Stomach (tissue), 8 donors: ENCODE measurements at regions not wholly inside any gene's neighbourhood (a gene's known extent, or its start where the extent isn't known, plus 50 kb on each side); places are given as distances from the start of the nearest gene placed in this dataset.
A peak's percentile ranks its signal among the peaks of the same experiment; 100 is the strongest.

ENCODE experiments used
- DNase-seq, 2 donors: peaks; one replicate each; pipeline versions ENCODE4 v3.0.0 to v3.0.0-alpha.2; 2013 to 2019
- H3K27ac ChIP-seq, 5 donors: fragments of 200-600 bp in 4 of 5; sonication (generic) in 4 of 5; one replicate each; pipeline ENCODE4 v1.5.1; 2013 to 2019; ENCODE audit warnings: mild to moderate bottlenecking in 1 of 5, moderate library complexity in 1 of 5
- H3K27me3 ChIP-seq, 3 donors: fragments of 200-600 bp; sonication (generic); one replicate each; pipeline ENCODE4 v1.5.1; 2017 to 2019; ENCODE audit warnings: mixed run types in 1 of 3
- H3K36me3 ChIP-seq, 4 donors: fragments of 200-600 bp; sonication (generic); 1 replicate in 3 of 4; 2 replicates in 1 of 4; pipeline ENCODE4 v1.5.1; 2016 to 2019
- H3K4me1 ChIP-seq, 4 donors: fragments of 200-600 bp; sonication (generic); one replicate each; pipeline ENCODE4 v1.5.1; 2016 to 2019
- H3K4me3 ChIP-seq, 4 donors: fragments of 200-600 bp; sonication (generic) in 3 of 4; one replicate each; pipeline ENCODE4 v1.5.1; 2016 to 2019; ENCODE audit warnings: mild to moderate bottlenecking in 1 of 4
- H3K9me3 ChIP-seq, 4 donors: fragments of 200-600 bp; sonication (generic); one replicate each; pipeline ENCODE4 v1.5.1; 2016 to 2019
- CTCF ChIP-seq, 7 experiments: fragments of 450-650 bp in 4 of 7; fragments of 200-600 bp in 3 of 7; sonication (generic) in 3 of 7; IDR thresholded peaks; one replicate each; pipeline ENCODE4 v1.5.1; 2016 to 2019; ENCODE audit warnings: antibody characterized with exemption in 7 of 7, control low read depth in 2 of 7, mild to moderate bottlenecking in 1 of 7
- EP300 ChIP-seq: sonication (generic); formaldehyde crosslinking; IDR thresholded peaks from one replicate; pipeline ENCODE4 v1.6.1; 2017; ENCODE audit warnings: antibody characterized with exemption
- POLR2A ChIP-seq, 4 donors: fragments of 450-650 bp; IDR thresholded peaks; one replicate each; pipeline ENCODE4 v1.6.1; 2016; ENCODE audit warnings: antibody characterized with exemption in 4 of 4, control low read depth in 2 of 4, mild to moderate bottlenecking in 1 of 4, moderate library complexity in 1 of 4
- POLR2AphosphoS5 ChIP-seq, 3 donors: sonication (generic); formaldehyde crosslinking; IDR thresholded peaks; one replicate each; pipeline ENCODE4 v1.6.1; 2016; ENCODE audit warnings: antibody characterized with exemption in 3 of 3
- WGBS, 5 donors: extraction: QIAGEN DNeasy Blood & Tissue Kit in 3 of 5; methylation state at CpG; one replicate each; pipeline versions ENCODE4 v1.1.5 to v1.1.7; 2013 to 2018; 5-methylcytosine and 5-hydroxymethylcytosine counted together
- intact Hi-C: fragments of 100-400 bp; cut with DNase I; formaldehyde crosslinking; loops from one replicate; pipeline ENCODE4 v1.15.1; 2023; ENCODE audit warnings: low total_unique reads
- donor health status: healthy with polysubstance abuse.
- donor health status: Bipolar disorder and iron deficiency.
- donor health status: healthy.

- intact Hi-C loops = no loop called here
- H3K9me3 ChIP-seq = peaks cover 0 to 20% (median 15%) of the 10 kb centered on the region in 4 donors
- no peaks in the 10 kb centered on the region for H3K27me3 ChIP-seq
- peaks cover 0 to 4% (median 0%) of the 10 kb centered on the region in 4 donors for H3K4me1 ChIP-seq
- H3K4me3 ChIP-seq = no peak overlapping the region
- no peak for DNase-seq
- no peaks in the 10 kb centered on the region for H3K36me3 ChIP-seq
- H3K27ac ChIP-seq = no peak overlapping the region
- no peak for TF ChIP-seq POLR2AphosphoS5 (IDR thresholded peaks at IDR 0.05)
- no peak for TF ChIP-seq EP300
- no peak for TF ChIP-seq CTCF (IDR thresholded peaks at IDR 0.05)
- TF ChIP-seq POLR2A (IDR thresholded peaks at IDR 0.05) = no peak
These were observed 83.1 kb upstream of the IKZF1 start for GRCh38 chr7:50221433-50221832.

GRCh38 chr7:50221028-50221427 is 83.5 kb upstream of the IKZF1 start:
- peaks cover 0 to 20% (median 15%) of the 10 kb centered on the region in 4 donors for H3K9me3 ChIP-seq
- H3K4me3 ChIP-seq = no peak overlapping the region
- no peaks in the 10 kb centered on the region for H3K27me3 ChIP-seq
- no peaks in the 10 kb centered on the region for H3K36me3 ChIP-seq
- H3K4me1 ChIP-seq = peaks cover 0 to 4% (median 0%) of the 10 kb centered on the region in 4 donors
- intact Hi-C loops = no loop called here
- TF ChIP-seq EP300 = no peak
- no peak for TF ChIP-seq POLR2A (IDR thresholded peaks at IDR 0.05)
- no peak for TF ChIP-seq CTCF (IDR thresholded peaks at IDR 0.05)
- no peak for TF ChIP-seq POLR2AphosphoS5 (IDR thresholded peaks at IDR 0.05)
- no peak for DNase-seq
- WGBS, 5 donors = 68 to 77% (median 75%) methylated on average over 3 of the region's 3 CpGs
- peak overlapping the region in 2 of 5 donors; percentile 29 to 67 for H3K27ac ChIP-seq

- no peak for DNase-seq
- Histone ChIP-seq H3K27ac (peak overlapping the region in 2 of 5 donors; percentile 29 to 67), H3K4me3 (no peak overlapping the region), H3K27me3 (no peaks in the 10 kb centered on the region), H3K9me3 (peaks cover 0 to 20% (median 15%) of the 10 kb centered on the region in 4 donors), H3K4me1 (peaks cover 0 to 4% (median 0%) of the 10 kb centered on the region in 4 donors), H3K36me3 (no peaks in the 10 kb centered on the region)
- intact Hi-C loops = no loop called here
- WGBS, 5 donors = 44 to 74% (median 66%) methylated on average over 2 of the region's 2 CpGs
- TF ChIP-seq EP300 = no peak
- no peak for TF ChIP-seq POLR2AphosphoS5 (IDR thresholded peaks at IDR 0.05)
- TF ChIP-seq POLR2A (IDR thresholded peaks at IDR 0.05) = no peak
- no peak for TF ChIP-seq CTCF (IDR thresholded peaks at IDR 0.05)
These were observed 84.2 kb upstream of the IKZF1 start for GRCh38 chr7:50220273-50220672.

GRCh38 chr7:50217821-50218281 is 86.7 kb upstream of the IKZF1 start:
- Histone ChIP-seq H3K4me3 (no peak overlapping the region), H3K27me3 (peaks cover 0 to 7% (median 0%) of the 10 kb centered on the region in 3 donors), H3K36me3 (no peaks in the 10 kb centered on the region), H3K27ac (peak overlapping the region in 1 of 5 donors; percentile 16), H3K9me3 (peaks cover 0 to 12% (median 8%) of the 10 kb centered on the region in 4 donors), H3K4me1 (peaks cover 0 to 13% (median 0%) of the 10 kb centered on the region in 4 donors)
- no peak for TF ChIP-seq EP300
- TF ChIP-seq CTCF (IDR thresholded peaks at IDR 0.05) = no peak
- TF ChIP-seq POLR2A (IDR thresholded peaks at IDR 0.05) = no peak
- no peak for TF ChIP-seq POLR2AphosphoS5 (IDR thresholded peaks at IDR 0.05)
- DNase-seq = no peak
- intact Hi-C loops = no loop called here
- WGBS, 5 donors = 55 to 68% (median 59%) methylated on average over 4 of the region's 4 CpGs
